DND-41 (cell line): ENCODE measurements at regions not wholly inside any gene's neighbourhood (a gene's known extent, or its start where the extent isn't known, plus 50 kb on each side); places are given as distances from the start of the nearest gene placed in this dataset.

Source experiments
- ATAC-seq: fragments of 200-7000 bp; cut with Tn5 transposase; 3 replicates; pipeline ENCODE4 v1.9.1; 2021; ENCODE audit warnings: low read depth; ENCODE audit not compliant: insufficient read depth
- DNase-seq: peaks from one replicate; pipeline ENCODE4 v3.0.0-alpha.2; 2020
- H2AFZ ChIP-seq: 2 replicates; pipeline ENCODE4 v1.6.0; 2012; ENCODE audit warnings: low read depth, low read length
- H3K27ac ChIP-seq: 2 replicates; pipeline ENCODE4 v1.5.1; 2012; ENCODE audit warnings: low read length, inconsistent platforms
- H3K27me3 ChIP-seq: fragments of 200-600 bp; sonication (generic); 2 replicates; pipeline ENCODE4 v1.6.0; 2012; ENCODE audit warnings: low read length, mild to moderate bottlenecking, inconsistent platforms; ENCODE audit not compliant: insufficient read depth, poor library complexity
- H3K36me3 ChIP-seq: 2 replicates; pipeline ENCODE4 v1.5.1; 2012; ENCODE audit warnings: low read length, inconsistent platforms; ENCODE audit not compliant: insufficient read depth
- H3K4me1 ChIP-seq: 2 replicates; pipeline ENCODE4 v1.5.1; 2012; ENCODE audit warnings: mild to moderate bottlenecking, low read length; ENCODE audit not compliant: insufficient read depth
- H3K4me2 ChIP-seq: 2 replicates; pipeline ENCODE4 v1.6.0; 2012; ENCODE audit warnings: mild to moderate bottlenecking, moderate library complexity, low read length, inconsistent platforms; ENCODE audit not compliant: insufficient read depth
- H3K4me3 ChIP-seq, 2 experiments: fragments of 200-600 bp in 1 of 2; shearing (Covaris generic) in 1 of 2; 2 replicates each; pipeline ENCODE4 v1.5.1; 2012 to 2016; ENCODE audit warnings: inconsistent platforms in 2 of 2, low read length in 2 of 2, mild to moderate bottlenecking in 2 of 2, low read depth in 1 of 2, moderate library complexity in 1 of 2
- H3K79me2 ChIP-seq: 2 replicates; pipeline ENCODE4 v1.6.0; 2012; ENCODE audit warnings: low read length, inconsistent platforms; ENCODE audit not compliant: insufficient read depth
- H3K9ac ChIP-seq: 2 replicates; pipeline ENCODE4 v1.6.0; 2012; ENCODE audit warnings: low read depth, mild to moderate bottlenecking, inconsistent platforms, low read length, moderate library complexity
- H3K9me3 ChIP-seq: 2 replicates; pipeline ENCODE4 v1.5.1; 2012; ENCODE audit warnings: low read length, moderate library complexity, mild to moderate bottlenecking, inconsistent platforms; ENCODE audit not compliant: insufficient read depth, severe bottlenecking
- H4K20me1 ChIP-seq: 2 replicates; pipeline ENCODE4 v1.6.0; 2012; ENCODE audit warnings: low read length; ENCODE audit not compliant: insufficient read depth
- EZH2 ChIP-seq: IDR thresholded peaks from 3 replicates; pipeline ENCODE4 v1.6.1; 2012; ENCODE audit warnings: borderline replicate concordance, low read depth, mild to moderate bottlenecking, moderate library complexity, low read length, inconsistent platforms; ENCODE audit not compliant: severe bottlenecking
- TF ChIP-seq, protein P1 (sequence below): IDR thresholded peaks from 2 replicates; pipeline ENCODE4 v1.5.1; 2012; ENCODE audit warnings: borderline replicate concordance, low read length, moderate library complexity, mild to moderate bottlenecking; ENCODE audit not compliant: poor library complexity, severe bottlenecking; ENCODE audit errors: extremely low read depth

DNA sequence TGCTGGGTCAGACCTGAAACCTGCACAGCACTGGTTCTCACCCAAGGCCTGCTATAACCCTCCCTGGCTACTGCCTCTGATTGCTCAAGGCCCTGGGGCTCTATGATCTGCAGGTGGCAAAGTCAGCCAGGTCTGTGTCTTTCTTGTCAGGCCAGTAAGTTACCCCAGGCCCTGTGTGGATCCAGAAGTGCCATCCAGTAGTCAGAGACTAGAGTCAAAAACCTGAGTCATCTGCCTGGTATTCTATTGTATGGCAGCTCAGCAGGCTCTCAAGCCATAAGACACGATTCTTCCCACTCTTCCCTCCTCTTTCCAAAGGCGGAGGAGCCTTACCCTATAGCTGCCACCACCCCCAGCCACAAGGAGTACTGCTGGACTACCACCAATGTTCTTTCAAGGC lies 593.0 kb downstream of the FRK start:
- TF ChIP-seq, protein P1, sequence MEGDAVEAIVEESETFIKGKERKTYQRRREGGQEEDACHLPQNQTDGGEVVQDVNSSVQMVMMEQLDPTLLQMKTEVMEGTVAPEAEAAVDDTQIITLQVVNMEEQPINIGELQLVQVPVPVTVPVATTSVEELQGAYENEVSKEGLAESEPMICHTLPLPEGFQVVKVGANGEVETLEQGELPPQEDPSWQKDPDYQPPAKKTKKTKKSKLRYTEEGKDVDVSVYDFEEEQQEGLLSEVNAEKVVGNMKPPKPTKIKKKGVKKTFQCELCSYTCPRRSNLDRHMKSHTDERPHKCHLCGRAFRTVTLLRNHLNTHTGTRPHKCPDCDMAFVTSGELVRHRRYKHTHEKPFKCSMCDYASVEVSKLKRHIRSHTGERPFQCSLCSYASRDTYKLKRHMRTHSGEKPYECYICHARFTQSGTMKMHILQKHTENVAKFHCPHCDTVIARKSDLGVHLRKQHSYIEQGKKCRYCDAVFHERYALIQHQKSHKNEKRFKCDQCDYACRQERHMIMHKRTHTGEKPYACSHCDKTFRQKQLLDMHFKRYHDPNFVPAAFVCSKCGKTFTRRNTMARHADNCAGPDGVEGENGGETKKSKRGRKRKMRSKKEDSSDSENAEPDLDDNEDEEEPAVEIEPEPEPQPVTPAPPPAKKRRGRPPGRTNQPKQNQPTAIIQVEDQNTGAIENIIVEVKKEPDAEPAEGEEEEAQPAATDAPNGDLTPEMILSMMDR, result no peak
- TF ChIP-seq EZH2, result no peak
- Histone ChIP-seq H3K9ac (no peak overlapping the region), H3K4me3 (no peak overlapping the region), H3K4me1 (no peaks in the 10 kb centered on the region), H3K27me3 (no peaks in the 10 kb centered on the region), H3K9me3 (no peaks in the 10 kb centered on the region), H3K4me2 (no peak overlapping the region), H2AFZ (no peak overlapping the region), H3K27ac (no peak overlapping the region), H3K36me3 (no peaks in the 10 kb centered on the region), H3K79me2 (no peaks in the 10 kb centered on the region), H4K20me1 (no peaks in the 10 kb centered on the region)
- DNase-seq (no peak), ATAC-seq (no peak)

DNA sequence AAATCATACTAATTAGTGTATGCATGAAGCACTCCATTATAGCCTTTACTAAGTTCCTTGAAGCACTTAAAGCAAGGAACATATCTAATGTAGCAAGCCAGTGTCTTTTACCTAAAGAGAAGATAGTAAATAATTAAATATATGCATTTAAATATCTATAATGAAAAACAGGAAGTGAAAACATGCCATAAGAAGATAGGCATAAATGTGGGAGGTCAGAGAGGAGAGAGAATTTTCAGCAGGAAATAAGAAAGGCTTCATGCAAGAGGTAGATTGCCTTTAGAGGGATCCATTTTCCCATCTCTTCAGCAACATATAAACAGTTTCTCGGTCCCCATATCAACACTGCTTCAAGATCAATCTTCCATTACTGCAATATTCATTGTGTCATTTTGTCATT lies 599.8 kb downstream of the FRK start:
- no peaks in the 10 kb centered on the region for H3K79me2 ChIP-seq
- H4K20me1 ChIP-seq, result no peaks in the 10 kb centered on the region
- H3K9me3 ChIP-seq, result no peaks in the 10 kb centered on the region
- DNase-seq, result no peak
- H3K36me3 ChIP-seq, result no peaks in the 10 kb centered on the region
- no peak for ATAC-seq
- H2AFZ ChIP-seq, result no peak overlapping the region
- H3K9ac ChIP-seq, result no peak overlapping the region
- no peaks in the 10 kb centered on the region for H3K4me1 ChIP-seq
- TF ChIP-seq EZH2, result no peak
- TF ChIP-seq, protein P1, result no peak
- no peaks in the 10 kb centered on the region for H3K27me3 ChIP-seq
- no peak overlapping the region for H3K4me3 ChIP-seq
- H3K4me2 ChIP-seq, result no peak overlapping the region
- H3K27ac ChIP-seq, result no peak overlapping the region

DNA sequence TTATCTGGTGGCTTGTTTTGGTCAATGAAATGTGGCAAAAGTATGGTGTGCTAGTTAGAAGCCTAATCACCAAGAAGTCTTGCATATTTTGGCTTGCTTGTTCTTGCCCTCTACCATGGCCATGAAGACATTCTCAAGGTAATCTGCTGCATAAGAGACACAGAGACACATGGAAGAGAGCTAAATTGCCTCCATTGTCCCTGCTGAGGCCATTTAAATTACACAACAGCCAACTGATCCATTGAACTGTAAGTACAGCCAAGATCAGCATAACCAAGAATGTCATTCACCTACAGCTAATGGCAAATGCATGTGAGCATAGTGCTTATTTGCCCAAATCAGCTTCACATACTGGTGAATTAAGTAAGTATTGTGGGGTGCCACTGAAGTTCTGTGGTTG lies 603.8 kb downstream of the FRK start:
- H3K27ac ChIP-seq, result no peak overlapping the region
- no peaks in the 10 kb centered on the region for H3K27me3 ChIP-seq
- no peak for ATAC-seq
- H2AFZ ChIP-seq, result no peak overlapping the region
- TF ChIP-seq, protein P1, result no peak
- no peak for TF ChIP-seq EZH2
- H3K4me3 ChIP-seq, result no peak overlapping the region
- H3K4me1 ChIP-seq, result no peaks in the 10 kb centered on the region
- DNase-seq, result no peak
- H4K20me1 ChIP-seq, result no peaks in the 10 kb centered on the region
- H3K9ac ChIP-seq, result no peak overlapping the region
- H3K36me3 ChIP-seq, result no peaks in the 10 kb centered on the region
- no peaks in the 10 kb centered on the region for H3K79me2 ChIP-seq
- no peaks in the 10 kb centered on the region for H3K9me3 ChIP-seq
- no peak overlapping the region for H3K4me2 ChIP-seq

DNA sequence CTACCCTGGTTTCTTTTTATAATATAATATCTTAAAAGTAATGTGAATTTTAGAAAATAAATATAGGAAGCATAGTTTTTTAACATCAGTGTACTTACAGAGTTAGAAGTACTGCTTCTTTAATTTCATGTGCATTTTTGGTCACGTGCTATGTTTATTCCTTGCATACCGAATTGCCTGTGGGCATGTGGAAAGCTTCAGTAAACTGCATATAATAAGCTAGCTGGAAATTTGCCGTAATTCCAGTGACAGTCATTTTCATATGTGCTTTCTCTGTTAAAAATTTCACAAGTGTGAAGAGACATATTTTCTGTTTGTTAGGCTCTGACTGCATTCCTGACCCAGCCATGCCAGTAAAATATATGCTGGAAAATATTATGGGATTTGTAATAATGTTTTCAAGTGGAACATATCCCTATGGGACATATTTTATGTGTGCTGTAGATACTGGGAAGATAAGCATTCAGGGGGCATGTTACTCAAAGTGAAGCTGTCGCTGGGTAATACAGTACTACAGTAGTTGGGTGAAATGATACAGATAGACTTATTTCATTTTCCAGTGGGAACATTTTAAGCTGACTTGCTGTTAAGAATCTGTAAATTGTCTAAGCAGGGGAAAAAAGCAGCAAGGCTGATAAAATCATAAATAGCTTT lies 616.7 kb downstream of the FRK start:
- H4K20me1 ChIP-seq, result no peaks in the 10 kb centered on the region
- H3K9ac ChIP-seq, result no peak overlapping the region
- H3K36me3 ChIP-seq, result no peaks in the 10 kb centered on the region
- H2AFZ ChIP-seq, result no peak overlapping the region
- ATAC-seq (no peak), DNase-seq (no peak)
- H3K27me3 ChIP-seq, result no peaks in the 10 kb centered on the region
- H3K79me2 ChIP-seq, result no peaks in the 10 kb centered on the region
- no peak for TF ChIP-seq EZH2
- TF ChIP-seq, protein P1, result no peak
- H3K4me3 ChIP-seq, result no peak overlapping the region
- H3K9me3 ChIP-seq, result no peaks in the 10 kb centered on the region
- H3K27ac ChIP-seq, result no peak overlapping the region
- H3K4me2 ChIP-seq, result no peak overlapping the region
- H3K4me1 ChIP-seq, result no peaks in the 10 kb centered on the region
